Kidney glomerular epithelial cell (primary cell): ENCODE measurements at regions not wholly inside any gene's neighbourhood (a gene's known extent, or its start where the extent isn't known, plus 50 kb on each side); places are given as distances from the start of the nearest gene placed in this dataset.

Experiments used
- DNase-seq: peaks from one replicate; lab custom pipeline; 2025; lab: John Stamatoyannopoulos, UW

DNA sequence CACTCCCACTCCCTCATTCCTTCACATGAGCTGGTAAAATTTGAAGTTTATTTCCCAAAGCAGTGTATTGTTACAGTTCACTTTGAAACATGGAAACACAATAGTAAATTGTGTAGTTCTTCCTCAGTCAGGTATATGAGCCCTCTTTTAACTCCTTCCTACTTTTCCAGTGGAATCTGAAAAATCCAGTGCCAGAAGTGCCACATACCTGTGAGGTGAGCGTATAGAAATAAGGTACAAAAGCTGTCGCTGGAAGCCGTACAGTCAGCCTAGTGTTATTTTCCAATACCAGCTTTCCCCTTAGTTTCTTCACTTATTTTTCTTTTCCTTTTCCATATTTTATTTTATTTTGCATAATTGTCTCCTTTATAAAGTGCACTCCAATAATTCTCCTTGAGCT, 81.7 kb upstream of the CADM2 start:
- DNase-seq, result no peak

DNA sequence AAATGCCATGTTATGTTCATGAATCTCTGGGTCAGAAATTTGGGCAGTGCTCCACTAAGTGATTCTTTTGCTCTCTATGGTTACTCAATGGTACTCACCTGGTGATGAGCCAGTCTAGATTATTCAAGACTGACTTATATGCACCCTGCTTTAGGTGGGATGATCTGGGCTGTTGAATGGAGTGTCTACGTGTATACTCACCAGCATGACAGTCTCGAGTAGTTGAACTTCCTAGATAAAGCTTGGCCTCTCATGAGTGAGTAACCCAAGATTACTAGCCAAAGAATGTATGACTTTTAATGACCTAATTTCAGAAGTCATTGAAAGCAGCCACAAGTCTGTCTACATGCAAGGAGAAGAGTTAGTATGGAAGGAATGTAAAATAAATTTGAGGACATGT, 77.5 kb upstream of the CADM2 start:
- no peak for DNase-seq

DNA sequence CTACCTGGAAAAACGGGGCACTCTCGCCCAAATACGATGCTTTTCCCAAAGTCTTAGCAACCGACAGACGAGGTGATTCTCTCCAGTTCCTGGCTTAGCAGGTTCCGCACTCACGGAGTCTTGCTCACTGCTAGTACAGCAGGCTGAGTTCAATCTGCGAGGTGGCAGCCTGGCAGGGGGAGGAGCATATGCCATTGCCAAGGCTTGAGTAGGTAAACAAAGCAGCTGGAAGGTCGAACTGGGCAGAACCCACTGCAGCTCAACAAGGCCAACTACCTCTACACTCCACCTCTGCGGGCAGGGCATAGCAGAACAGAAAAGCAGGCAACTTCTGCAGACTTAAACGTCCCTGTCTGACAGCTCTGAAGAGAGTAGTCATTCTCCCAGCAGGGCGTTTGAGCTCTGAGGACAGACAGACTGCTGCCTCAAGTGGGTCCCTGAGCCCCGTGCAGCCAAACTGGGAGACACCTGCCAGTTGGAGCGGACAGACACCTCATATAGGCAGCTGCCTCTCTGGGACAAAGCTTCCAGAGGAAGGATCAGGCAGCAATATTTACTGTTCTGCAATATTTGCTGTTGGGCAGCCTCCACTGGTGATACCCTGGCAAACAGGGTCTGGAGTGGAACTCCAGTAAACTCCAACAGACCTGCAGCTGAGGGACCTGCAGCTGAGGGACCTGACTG, 73.4 kb upstream of the CADM2 start:
- DNase-seq, result no peak

- no peak for DNase-seq
These were observed 66.9 kb upstream of the CADM2 start for GRCh38 chr3:84891851-84892250.

GRCh38 chr3:84893211-84893610, 65.6 kb upstream of the CADM2 start:
- no peak for DNase-seq

DNA sequence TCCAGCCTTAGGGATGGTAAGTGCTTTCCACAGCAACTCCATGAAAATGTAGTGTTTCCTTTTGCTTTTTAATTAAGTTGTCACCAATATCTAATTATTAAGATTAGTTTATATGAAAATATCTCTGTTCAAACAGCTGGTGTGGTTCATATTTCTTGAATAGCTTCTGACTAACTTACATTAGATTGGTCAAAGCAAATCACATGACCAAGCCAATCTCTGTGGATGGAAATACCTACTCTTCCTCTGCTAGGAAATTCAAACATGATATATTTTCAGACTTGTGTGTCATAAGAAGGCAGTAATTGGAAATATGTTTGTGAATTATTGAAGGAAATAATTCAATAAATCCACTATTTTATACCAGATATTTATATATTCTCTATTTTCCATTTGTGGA, 54.6 kb upstream of the CADM2 start:
- DNase-seq, result no peak

DNA sequence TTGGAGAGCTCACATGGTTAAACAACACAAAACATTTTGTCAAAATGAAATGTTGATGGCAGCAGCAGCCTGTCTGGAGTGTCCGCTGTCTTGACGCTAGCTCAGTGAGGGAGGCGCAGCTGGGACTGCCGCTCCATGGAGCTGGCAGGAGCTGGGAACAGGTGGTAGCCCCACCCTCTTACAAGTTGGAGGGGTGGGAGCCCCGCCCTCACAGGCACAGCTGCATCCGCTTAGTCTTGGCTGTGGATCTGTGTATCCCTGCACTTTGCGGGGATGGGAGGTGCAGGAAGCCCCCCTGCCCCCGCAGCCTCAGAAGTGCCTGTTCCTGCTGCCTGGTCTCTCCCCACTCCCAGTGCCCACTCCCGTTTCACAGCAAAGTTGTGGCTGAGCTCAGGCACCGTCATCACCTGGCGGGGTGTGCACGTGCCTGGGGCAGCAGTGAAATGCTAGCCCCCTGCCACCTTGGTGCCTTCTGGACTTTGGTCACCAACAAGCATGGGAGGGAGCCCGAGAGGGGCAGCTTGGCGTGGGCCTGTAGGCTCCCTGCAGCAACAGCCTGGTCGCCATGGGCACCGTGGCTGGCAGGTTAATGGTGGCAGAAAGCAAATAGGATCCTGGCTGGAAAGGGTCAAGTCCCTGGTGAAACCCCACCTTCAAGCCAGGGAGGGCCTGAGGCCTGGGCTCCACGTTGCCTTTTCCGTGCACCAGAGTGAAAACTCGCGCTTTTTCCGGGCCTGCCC, 53.8 kb upstream of the CADM2 start:
- DNase-seq, result no peak

DNA sequence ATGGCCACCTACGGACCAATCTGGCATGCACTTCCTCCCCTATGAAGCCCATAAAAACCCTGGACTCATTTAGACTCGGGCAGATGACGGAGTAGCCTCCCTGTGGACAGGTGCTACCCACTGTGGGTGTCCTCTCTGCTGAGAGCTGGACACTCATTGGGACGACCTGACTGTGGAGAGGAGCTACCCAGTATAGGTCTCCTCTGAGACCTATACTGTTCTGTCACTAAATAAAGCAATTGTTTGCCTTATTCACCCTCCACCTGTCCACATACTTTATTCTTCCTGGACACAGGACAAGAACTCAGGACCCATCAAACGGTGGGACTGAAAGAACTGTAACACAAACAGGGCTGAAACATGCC, 53.3 kb upstream of the CADM2 start:
- DNase-seq, result no peak

DNA sequence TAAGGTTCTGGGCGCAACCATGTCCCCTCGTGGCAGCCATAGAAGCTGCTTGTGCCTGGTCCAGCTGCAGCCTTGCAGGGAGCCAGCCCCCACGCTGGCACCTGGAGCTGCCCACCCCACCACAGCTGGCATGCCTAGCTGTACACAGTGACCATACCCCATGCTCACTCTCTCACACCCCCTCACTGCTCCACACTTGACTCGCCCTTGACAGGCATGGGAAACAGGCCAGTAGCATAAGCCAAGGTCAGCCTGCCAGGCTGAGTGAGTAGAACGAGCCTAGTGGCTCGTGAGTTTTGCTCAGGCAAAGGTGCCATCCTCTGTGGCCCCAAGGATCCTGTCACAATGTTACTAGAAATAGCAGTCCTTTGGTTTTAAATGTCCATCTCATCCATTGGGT, 52.7 kb upstream of the CADM2 start:
- DNase-seq, result no peak
